GM12865 (cell line): ENCODE measurements at regions not wholly inside any gene's neighbourhood (a gene's known extent, or its start where the extent isn't known, plus 50 kb on each side); places are given as distances from the start of the nearest gene placed in this dataset.

Experiments used
- DNase-seq: peaks from one replicate; pipeline ENCODE4 v3.0.0; 2010; ENCODE audit warnings: low read depth
- H3K4me3 ChIP-seq: 2 replicates; pipeline ENCODE4 v1.5.1; 2011; ENCODE audit warnings: mild to moderate bottlenecking, low read depth, low read length, control low read depth
- TF ChIP-seq, protein P1 (sequence below): IDR thresholded peaks from 2 replicates; pipeline ENCODE4 v1.5.1; 2011; ENCODE audit warnings: low read length, control low read depth, low read depth, inconsistent platforms; ENCODE audit not compliant: insufficient read depth; ENCODE audit errors: missing control alignments

DNA sequence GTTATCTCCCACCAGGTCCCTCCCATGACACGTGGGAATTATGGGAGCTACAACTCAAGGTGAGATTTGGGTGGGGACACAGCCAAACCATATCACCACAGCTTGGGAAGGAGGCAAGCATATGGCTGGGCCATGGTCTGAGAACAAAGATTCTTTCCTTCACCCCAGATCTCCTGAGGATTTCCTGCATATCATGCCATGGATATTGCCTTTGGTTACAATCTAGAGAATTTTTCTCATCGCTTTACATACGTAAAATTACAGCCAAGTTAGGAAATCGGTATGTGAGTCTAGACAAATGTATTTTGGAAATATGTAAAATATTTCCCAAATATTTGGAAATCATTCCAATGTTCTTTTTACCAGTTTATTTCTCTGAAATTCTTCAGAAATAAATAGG is 398.3 kb downstream of the RFC3 start:
- DNase-seq, result no peak
- TF ChIP-seq, protein P1, sequence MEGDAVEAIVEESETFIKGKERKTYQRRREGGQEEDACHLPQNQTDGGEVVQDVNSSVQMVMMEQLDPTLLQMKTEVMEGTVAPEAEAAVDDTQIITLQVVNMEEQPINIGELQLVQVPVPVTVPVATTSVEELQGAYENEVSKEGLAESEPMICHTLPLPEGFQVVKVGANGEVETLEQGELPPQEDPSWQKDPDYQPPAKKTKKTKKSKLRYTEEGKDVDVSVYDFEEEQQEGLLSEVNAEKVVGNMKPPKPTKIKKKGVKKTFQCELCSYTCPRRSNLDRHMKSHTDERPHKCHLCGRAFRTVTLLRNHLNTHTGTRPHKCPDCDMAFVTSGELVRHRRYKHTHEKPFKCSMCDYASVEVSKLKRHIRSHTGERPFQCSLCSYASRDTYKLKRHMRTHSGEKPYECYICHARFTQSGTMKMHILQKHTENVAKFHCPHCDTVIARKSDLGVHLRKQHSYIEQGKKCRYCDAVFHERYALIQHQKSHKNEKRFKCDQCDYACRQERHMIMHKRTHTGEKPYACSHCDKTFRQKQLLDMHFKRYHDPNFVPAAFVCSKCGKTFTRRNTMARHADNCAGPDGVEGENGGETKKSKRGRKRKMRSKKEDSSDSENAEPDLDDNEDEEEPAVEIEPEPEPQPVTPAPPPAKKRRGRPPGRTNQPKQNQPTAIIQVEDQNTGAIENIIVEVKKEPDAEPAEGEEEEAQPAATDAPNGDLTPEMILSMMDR, result no peak
- no peak overlapping the region for H3K4me3 ChIP-seq

DNA sequence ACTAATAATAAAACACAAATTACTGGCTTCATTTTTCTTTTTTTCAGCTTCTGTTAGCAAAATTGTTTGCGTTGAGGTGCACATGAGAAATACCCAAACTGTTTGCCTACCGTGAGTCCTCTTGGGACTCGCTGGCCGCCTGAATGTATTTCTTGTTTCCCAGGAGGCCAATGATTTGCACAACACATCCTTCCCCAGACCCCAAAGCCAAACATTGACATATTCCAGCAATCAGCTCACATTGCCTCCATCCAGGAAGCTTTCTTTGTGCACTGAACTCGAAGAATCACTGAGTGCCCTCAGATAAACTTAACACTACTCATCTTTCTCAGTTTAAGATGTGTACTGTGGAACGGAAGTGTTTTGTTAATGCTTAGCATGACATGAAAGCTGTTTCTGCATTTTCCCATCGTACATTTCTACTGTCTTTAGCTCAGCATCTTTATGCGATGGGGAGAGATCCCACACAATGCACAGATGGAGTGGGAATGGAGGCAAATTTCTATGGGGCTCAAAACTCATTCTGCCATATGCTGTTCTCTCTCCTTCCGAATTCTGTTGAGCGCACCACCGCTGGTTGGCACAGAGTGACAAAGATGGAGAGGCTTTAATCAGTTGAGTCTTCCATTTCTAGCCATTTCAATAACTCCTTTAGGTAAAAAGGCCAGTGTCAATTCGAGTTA is 399.5 kb downstream of the RFC3 start:
- DNase-seq, result no peak
- TF ChIP-seq, protein P1, result no peak

DNA sequence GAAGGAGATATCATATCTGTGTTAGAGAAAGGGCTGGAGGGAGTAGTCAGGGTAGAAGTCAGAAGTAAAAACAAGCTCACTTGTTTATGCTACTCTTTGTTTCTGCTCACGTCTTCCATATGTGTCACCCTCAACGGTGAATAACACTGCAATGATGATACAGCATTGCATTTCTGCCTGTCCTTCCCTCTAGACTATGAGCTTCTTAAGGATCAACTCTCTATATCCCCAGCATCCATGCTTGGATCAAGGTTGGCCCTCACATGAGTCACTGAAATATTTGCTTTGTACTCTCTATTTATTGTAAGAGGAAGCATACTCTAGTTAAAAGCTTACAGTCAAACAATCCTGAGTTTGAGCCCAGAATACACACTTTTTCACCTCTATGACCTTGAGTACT is 406.0 kb downstream of the RFC3 start:
- H3K4me3 ChIP-seq, result no peak overlapping the region
- TF ChIP-seq, protein P1, result no peak
- no peak for DNase-seq

More for the DNA sequence above, 399.5 kb downstream of the RFC3 start:
- no peak overlapping the region for H3K4me3 ChIP-seq

DNA sequence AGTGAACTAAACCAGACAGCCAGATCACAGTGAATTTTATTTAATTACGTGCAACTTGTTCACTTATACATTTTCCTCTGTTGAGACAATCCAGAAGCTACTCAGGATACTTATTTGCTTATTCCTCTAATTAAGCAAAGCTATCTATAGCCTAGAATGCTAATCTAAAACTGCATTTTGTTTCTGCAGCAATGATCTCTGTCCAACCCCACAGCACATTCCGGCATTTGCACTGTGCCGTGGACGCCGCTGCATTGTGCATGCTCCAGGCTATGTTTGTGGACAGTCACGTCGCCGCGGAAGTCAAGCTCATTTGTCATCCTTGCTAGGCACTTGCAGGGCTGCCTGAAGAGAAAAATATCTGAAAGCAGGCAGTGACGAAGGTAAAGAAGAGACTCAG is 406.9 kb downstream of the RFC3 start:
- no peak for DNase-seq
- no peak overlapping the region for H3K4me3 ChIP-seq
- TF ChIP-seq, protein P1, result no peak

DNA sequence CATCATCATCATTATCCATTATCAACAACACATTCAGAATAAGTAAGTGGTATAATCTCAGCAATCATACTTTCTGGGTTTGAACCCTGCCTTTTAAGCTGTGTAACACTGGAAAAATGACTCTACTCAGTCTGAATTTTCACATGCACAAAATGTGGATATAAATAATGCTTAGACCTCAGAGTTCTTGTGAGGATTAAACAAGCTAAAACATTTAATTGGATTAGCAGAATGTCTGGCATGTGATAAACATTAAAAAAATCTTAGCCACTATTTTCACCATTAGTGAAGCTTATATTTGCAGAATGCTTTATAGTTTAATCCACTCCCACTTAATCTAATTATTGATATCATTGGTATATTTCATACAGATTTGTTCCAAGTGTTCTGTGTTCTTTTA is 412.3 kb downstream of the RFC3 start:
- TF ChIP-seq, protein P1, result no peak
- no peak overlapping the region for H3K4me3 ChIP-seq
- DNase-seq, result no peak

DNA sequence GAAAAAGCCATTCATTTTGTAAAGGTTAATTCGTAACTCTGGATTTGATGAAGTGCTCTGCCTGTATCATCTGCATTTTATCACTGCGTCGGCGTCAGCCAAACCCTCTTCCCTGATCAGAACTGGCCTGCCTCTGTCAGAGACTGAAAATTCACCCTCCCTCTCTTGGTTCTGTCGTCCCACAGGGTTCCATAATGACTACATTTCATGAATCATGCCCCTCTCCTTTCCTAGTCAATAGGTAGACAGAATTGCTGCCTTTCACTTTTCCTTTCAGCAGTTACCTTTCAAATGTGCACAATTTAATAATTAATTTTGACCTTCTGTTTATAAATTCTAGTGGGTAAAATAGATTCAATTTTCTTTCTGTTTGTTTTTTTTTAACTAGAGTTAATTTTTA is 423.4 kb downstream of the RFC3 start:
- peak; percentile 4 for DNase-seq
- TF ChIP-seq, protein P1, result no peak
- no peak overlapping the region for H3K4me3 ChIP-seq

DNA sequence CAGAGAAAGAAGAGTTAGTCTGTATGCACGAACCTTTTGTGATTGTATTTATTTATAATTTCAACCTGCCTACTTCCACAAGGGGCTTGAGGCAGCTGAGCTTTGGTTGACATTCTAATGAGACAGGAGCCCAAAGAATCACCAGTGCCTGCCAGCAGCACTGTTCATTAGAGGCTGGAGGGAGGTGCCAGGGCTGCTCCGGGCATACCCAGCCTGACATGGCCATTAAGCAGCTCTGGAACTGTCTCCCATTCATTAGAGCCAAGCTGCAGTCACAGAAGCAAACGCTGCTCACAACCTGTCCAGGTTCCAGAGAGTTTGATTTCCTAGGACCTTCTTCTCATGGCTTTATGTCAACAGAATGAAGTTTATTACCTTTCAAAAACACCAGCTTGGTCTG is 425.5 kb downstream of the RFC3 start:
- H3K4me3 ChIP-seq, result no peak overlapping the region
- TF ChIP-seq, protein P1, result no peak
- no peak for DNase-seq
